ENCODE measurements at regions not wholly inside any gene's neighbourhood (a gene's known extent, or its start where the extent isn't known, plus 50 kb on each side); places are given as distances from the start of the nearest gene placed in this dataset.
"Not testable (repeated sequence)": the region's sequence is repeated elsewhere in the genome, so short reads cannot be mapped to it uniquely, and the experiment has no call there.

GRCh38 chr2:13698847-13699246 is 933.7 kb upstream of the LRATD1 start:
- TF ChIP-seq CTCF (IDR thresholded peaks at IDR 0.05; ENCODE audit: low read depth, low read length), result no peak
- Histone ChIP-seq H3K36me3 (no peaks in the 10 kb centered on the region), H3K27me3 (ENCODE audit: insufficient read depth, low read depth, severe bottlenecking) (no peaks in the 10 kb centered on the region), H3K4me3 (ENCODE audit: low read depth, low read length) (no peak overlapping the region), H3K27ac (no peak overlapping the region), H3K9me3 (ENCODE audit: severe bottlenecking) (no peaks in the 10 kb centered on the region)
- DNase-seq, result no peak

GRCh38 chr2:13699939-13700338 is 932.6 kb upstream of the LRATD1 start:
- not testable (repeated sequence) for H3K4me3 ChIP-seq (ENCODE audit: low read depth, low read length); H3K27ac ChIP-seq; H3K36me3 ChIP-seq; DNase-seq; H3K9me3 ChIP-seq (ENCODE audit: severe bottlenecking); H3K27me3 ChIP-seq (ENCODE audit: insufficient read depth, low read depth, severe bottlenecking)

GRCh38 chr2:13711154-13711553 is 921.4 kb upstream of the LRATD1 start:
- Histone ChIP-seq H3K36me3 (no peaks in the 10 kb centered on the region), H3K9me3 (ENCODE audit: severe bottlenecking) (no peaks in the 10 kb centered on the region), H3K27me3 (ENCODE audit: insufficient read depth, low read depth, severe bottlenecking) (no peaks in the 10 kb centered on the region), H3K4me3 (ENCODE audit: low read depth, low read length) (no peak overlapping the region), H3K27ac (no peak overlapping the region)
- no peak for TF ChIP-seq CTCF (IDR thresholded peaks at IDR 0.05; ENCODE audit: low read depth, low read length)
- DNase-seq, result no peak

- H3K4me3 ChIP-seq (ENCODE audit: low read depth, low read length), result no peak overlapping the region
- no peaks in the 10 kb centered on the region for H3K9me3 ChIP-seq (ENCODE audit: severe bottlenecking)
- no peaks in the 10 kb centered on the region for H3K36me3 ChIP-seq
- DNase-seq, result no peak
- no peak for TF ChIP-seq CTCF (IDR thresholded peaks at IDR 0.05; ENCODE audit: low read depth, low read length)
- H3K27ac ChIP-seq, result no peak overlapping the region
- no peaks in the 10 kb centered on the region for H3K27me3 ChIP-seq (ENCODE audit: insufficient read depth, low read depth, severe bottlenecking)
These were observed 918.1 kb upstream of the LRATD1 start for GRCh38 chr2:13714466-13714865.

- Histone ChIP-seq H3K27me3 (ENCODE audit: insufficient read depth, low read depth, severe bottlenecking) (no peaks in the 10 kb centered on the region), H3K4me3 (ENCODE audit: low read depth, low read length) (no peak overlapping the region), H3K36me3 (no peaks in the 10 kb centered on the region), H3K9me3 (ENCODE audit: severe bottlenecking) (no peaks in the 10 kb centered on the region), H3K27ac (no peak overlapping the region)
- no peak for DNase-seq
- TF ChIP-seq CTCF (IDR thresholded peaks at IDR 0.05; ENCODE audit: low read depth, low read length), result no peak
These were observed 906.6 kb upstream of the LRATD1 start for GRCh38 chr2:13725945-13726344.

GRCh38 chr2:13745330-13745729 is 887.2 kb upstream of the LRATD1 start:
- Histone ChIP-seq H3K27me3 (ENCODE audit: insufficient read depth, low read depth, severe bottlenecking) (no peaks in the 10 kb centered on the region), H3K4me3 (ENCODE audit: low read depth, low read length) (no peak overlapping the region), H3K9me3 (ENCODE audit: severe bottlenecking) (peaks cover 7% of the 10 kb centered on the region), H3K36me3 (no peaks in the 10 kb centered on the region), H3K27ac (no peak overlapping the region)
- DNase-seq, result peak; percentile 15
- no peak for TF ChIP-seq CTCF (IDR thresholded peaks at IDR 0.05; ENCODE audit: low read depth, low read length)
